H1 (cell line): ENCODE measurements at regions not wholly inside any gene's neighbourhood (a gene's known extent, or its start where the extent isn't known, plus 50 kb on each side); places are given as distances from the start of the nearest gene placed in this dataset.

Source experiments
- CTCF ChIA-PET: fragments of 300-600 bp; sonication (Branson Sonifier 250); formaldehyde crosslinking; loops from one replicate; lab custom pipeline; 2021; ENCODE audit not compliant: partially characterized antibody; lab: Charles Lee
- POLR2A ChIA-PET: fragments of 300-600 bp; sonication (Branson Sonifier 250); formaldehyde crosslinking; loops from one replicate; lab custom pipeline; 2021; ENCODE audit warnings: inconsistent platforms; ENCODE audit not compliant: partially characterized antibody; lab: Charles Lee
- DNase-seq, 2 experiments: peaks; one replicate each; pipeline versions ENCODE4 v3.0.0 to v3.0.0-alpha.2; 2010 to 2022; ENCODE audit warnings: low spot score in 2 of 2, low read depth in 1 of 2, mixed read lengths in 1 of 2
- FAIRE-seq: peaks from 2 replicates; lab custom pipeline; 2011; peaks lifted over from hg19 to GRCh38; lab: Jason Lieb, UNC
- H2AFZ ChIP-seq: 2 replicates; pipeline ENCODE4 v1.8.1; 2012; ENCODE audit warnings: low read length, inconsistent platforms
- H2AK5ac ChIP-seq: 2 replicates; pipeline ENCODE4 v1.6.1; 2013; ENCODE audit warnings: low read depth, low read length
- H2BK120ac ChIP-seq: replicated peaks from 2 replicates; pipeline ENCODE3; 2013; ENCODE audit warnings: low read depth, low read length, inconsistent platforms
- H2BK12ac ChIP-seq: 2 replicates; pipeline ENCODE4 v1.6.1; 2013; ENCODE audit warnings: low read depth, low read length
- H2BK15ac ChIP-seq: 2 replicates; pipeline ENCODE4 v1.6.1; 2013; ENCODE audit warnings: low read length
- H2BK20ac ChIP-seq: 2 replicates; pipeline ENCODE4 v1.6.1; 2013; ENCODE audit warnings: low read length
- H2BK5ac ChIP-seq: 2 replicates; pipeline ENCODE4 v1.6.1; 2013; ENCODE audit warnings: low read depth, low read length
- H3K14ac ChIP-seq: 2 replicates; pipeline ENCODE4 v1.6.1; 2013; ENCODE audit warnings: inconsistent platforms; ENCODE audit not compliant: insufficient read length
- H3K18ac ChIP-seq: 2 replicates; pipeline ENCODE4 v1.6.1; 2013; ENCODE audit warnings: low read length; ENCODE audit errors: extremely low read depth
- H3K23ac ChIP-seq: 2 replicates; pipeline ENCODE4 v1.6.1; 2013; ENCODE audit warnings: inconsistent platforms; ENCODE audit not compliant: insufficient read length
- H3K23me2 ChIP-seq: 2 replicates; pipeline ENCODE4 v1.6.1; 2013; ENCODE audit warnings: low read depth, low read length
- H3K27ac ChIP-seq: 2 replicates; pipeline ENCODE4 v1.6.1; 2011; ENCODE audit warnings: low read depth, low read length, inconsistent platforms
- H3K27me3 ChIP-seq, 4 experiments: replicated peaks in 1 of 4; 1 replicate in 1 of 4; 2 replicates in 3 of 4; pipeline versions ENCODE4 v1.6.1 to v1.8.1; 2011 to 2013; ENCODE audit warnings: low read length in 3 of 4, mild to moderate bottlenecking in 3 of 4, inconsistent platforms in 2 of 4, mixed read lengths in 2 of 4, moderate library complexity in 1 of 4; ENCODE audit not compliant: control insufficient read depth in 3 of 4, insufficient read depth in 3 of 4; ENCODE audit errors: extremely low read depth in 1 of 4
- H3K36me3 ChIP-seq, 4 experiments: 2 replicates each; pipeline versions ENCODE4 v1.6.1 to v1.8.1; 2011 to 2013; ENCODE audit warnings: mild to moderate bottlenecking in 4 of 4, low read length in 3 of 4, moderate library complexity in 2 of 4, control low read depth in 1 of 4, inconsistent platforms in 1 of 4; ENCODE audit not compliant: insufficient read depth in 4 of 4, control insufficient read depth in 2 of 4
- H3K4ac ChIP-seq: replicated peaks from 2 replicates; pipeline ENCODE3; 2013; ENCODE audit warnings: low read length, low read depth, mixed read lengths, inconsistent platforms; ENCODE audit not compliant: insufficient read length
- H3K4me1 ChIP-seq, 4 experiments: replicated peaks in 1 of 4; 1 replicate in 1 of 4; 2 replicates in 3 of 4; pipeline versions ENCODE4 v1.6.1 to v1.8.1; 2011 to 2013; ENCODE audit warnings: low read length in 3 of 4, inconsistent platforms in 2 of 4, mixed read lengths in 1 of 4; ENCODE audit not compliant: insufficient read depth in 4 of 4, control insufficient read depth in 3 of 4
- H3K4me2 ChIP-seq, 2 experiments: 2 replicates each; pipeline versions ENCODE4 v1.6.1 to v1.8.1; 2011 to 2013; ENCODE audit warnings: low read depth in 2 of 2, low read length in 2 of 2, control low read depth in 1 of 2, inconsistent platforms in 1 of 2, mild to moderate bottlenecking in 1 of 2; ENCODE audit not compliant: insufficient read depth in 1 of 2
- H3K4me3 ChIP-seq, 4 experiments: fragments of 200-600, 300-600 bp in 1 of 4; sonication (generic), shearing (Covaris generic), sonication (Bioruptor Twin) in 1 of 4; 2 replicates each; pipeline versions ENCODE4 v1.5.1 to v1.8.1; 2011 to 2016; ENCODE audit warnings: low read length in 4 of 4, low read depth in 3 of 4, control low read depth in 2 of 4, inconsistent platforms in 2 of 4, mild to moderate bottlenecking in 2 of 4, mixed read lengths in 1 of 4, moderate library complexity in 1 of 4; ENCODE audit not compliant: insufficient read depth in 2 of 4; ENCODE audit errors: extremely low read depth in 1 of 4
- H3K56ac ChIP-seq: replicated peaks from 2 replicates; pipeline ENCODE3; 2013; ENCODE audit warnings: low read depth, mild to moderate bottlenecking, mixed read lengths, low read length, inconsistent platforms; ENCODE audit not compliant: insufficient read length
- H3K79me1 ChIP-seq: 2 replicates; pipeline ENCODE4 v1.6.1; 2013; ENCODE audit warnings: low read depth, low read length, control low read depth
- H3K79me2 ChIP-seq, 2 experiments: 2 replicates each; pipeline versions ENCODE4 v1.6.1 to v1.8.1; 2012 to 2013; ENCODE audit warnings: low read length in 2 of 2, mild to moderate bottlenecking in 2 of 2, inconsistent platforms in 1 of 2; ENCODE audit not compliant: insufficient read depth in 2 of 2, control insufficient read depth in 1 of 2
- H3K9ac ChIP-seq, 4 experiments: replicated peaks in 1 of 4; 1 replicate in 1 of 4; 2 replicates in 3 of 4; pipeline versions ENCODE4 v1.6.1 to v1.8.1; 2011 to 2013; ENCODE audit warnings: low read depth in 3 of 4, low read length in 3 of 4, control low read depth in 2 of 4, mild to moderate bottlenecking in 2 of 4, moderate library complexity in 2 of 4, inconsistent platforms in 1 of 4; ENCODE audit errors: extremely low read depth in 1 of 4
- H3K9me3 ChIP-seq, 2 experiments: 2 replicates each; pipeline versions ENCODE4 v1.6.1 to v1.8.1; 2012 to 2013; ENCODE audit warnings: mild to moderate bottlenecking in 2 of 2, moderate library complexity in 2 of 2, control low read depth in 1 of 2, inconsistent platforms in 1 of 2, low read depth in 1 of 2, low read length in 1 of 2, mixed read lengths in 1 of 2; ENCODE audit not compliant: insufficient read depth in 2 of 2
- H4K20me1 ChIP-seq, 2 experiments: replicated peaks in 1 of 2; 2 replicates each; pipeline versions ENCODE3 to v1.8.1; 2011 to 2013; ENCODE audit warnings: inconsistent platforms in 2 of 2, low read length in 2 of 2, mild to moderate bottlenecking in 1 of 2; ENCODE audit not compliant: insufficient read depth in 2 of 2, control insufficient read depth in 1 of 2
- H4K5ac ChIP-seq: 2 replicates; pipeline ENCODE4 v1.6.1; 2013; ENCODE audit warnings: low read length, low read depth, mixed read lengths, inconsistent platforms; ENCODE audit not compliant: insufficient read length
- H4K8ac ChIP-seq: 2 replicates; pipeline ENCODE4 v1.8.0; 2013; ENCODE audit warnings: mild to moderate bottlenecking, moderate library complexity, low read length, inconsistent platforms; ENCODE audit not compliant: insufficient read depth; ENCODE audit errors: extremely low read depth
- H4K91ac ChIP-seq: replicated peaks from 2 replicates; pipeline ENCODE3; 2013; ENCODE audit warnings: low read length, mixed read lengths, inconsistent platforms; ENCODE audit not compliant: insufficient read length
- CBX8 ChIP-seq: fragments of 300-800, 300-1000 bp; sonication (generic); IDR thresholded peaks from 2 replicates; pipeline ENCODE4 v1.7.1; 2016; ENCODE audit warnings: low read depth, low read length, borderline replicate concordance
- GTF2F1 ChIP-seq: IDR thresholded peaks from 2 replicates; pipeline ENCODE4 v1.6.1; 2012; ENCODE audit warnings: low read depth, low read length, improper control_type of control experiment, borderline replicate concordance
- HDAC6 ChIP-seq: IDR thresholded peaks from one replicate; pipeline ENCODE4 v1.7.1; 2012; ENCODE audit warnings: low read depth, mild to moderate bottlenecking, inconsistent platforms, low read length, moderate library complexity
- POLR2AphosphoS5 ChIP-seq: IDR thresholded peaks from 2 replicates; pipeline ENCODE4 v1.6.1; 2011; ENCODE audit warnings: low read depth, low read length
- RNF2 ChIP-seq: fragments of 200-900, 300-1000 bp; sonication (generic); IDR thresholded peaks from 2 replicates; pipeline ENCODE4 v1.7.1; 2016; ENCODE audit warnings: borderline replicate concordance, low read depth, mild to moderate bottlenecking, antibody characterized with exemption, low read length; ENCODE audit not compliant: poor library complexity, severe bottlenecking; ENCODE audit errors: missing control alignments
- WGBS, 2 experiments: shearing (Covaris generic) in 1 of 2; methylation state at CpG; one replicate each; pipeline versions ENCODE4 v1.1.6 to v1.1.7; 2013 to 2015; ENCODE audit warnings: low lambda C conversion rate in 2 of 2, mixed read lengths in 2 of 2, inconsistent platforms in 1 of 2, low coverage in 1 of 2, missing lambda C conversion rate in 1 of 2; ENCODE audit not compliant: insufficient replicate concordance in 2 of 2, insufficient coverage in 1 of 2, insufficient read length in 1 of 2; ENCODE audit errors: extremely low coverage in 1 of 2, missing lambda C conversion rate in 1 of 2; 5-methylcytosine and 5-hydroxymethylcytosine counted together
- TF ChIP-seq, protein P1 (sequence below): IDR thresholded peaks from 2 replicates; pipeline ENCODE4 v1.6.1; 2012; ENCODE audit warnings: inconsistent platforms

- POLR2A ChIA-PET = no interaction called here
- Histone ChIP-seq H2BK120ac (no peak overlapping the region), H3K23me2 (no peaks in the 10 kb centered on the region), H2BK20ac (no peak overlapping the region), H2AFZ (no peak overlapping the region), H3K14ac (no peak overlapping the region), H3K4me2 (no peak overlapping the region), H3K18ac (no peak overlapping the region), H3K4ac (no peak overlapping the region), H3K27ac (no peak overlapping the region), H3K27me3 (no peaks in the 10 kb centered on the region; a peak in 1 of 7 replicates), H3K9me3 (peaks cover 1 to 2% of the 10 kb centered on the region in 2 experiments; a peak in 1 of 4 replicates), H4K20me1 (peaks cover 0 to 2% of the 10 kb centered on the region in 2 experiments), H2AK5ac (no peak overlapping the region), H3K4me3 (no peak overlapping the region), H4K91ac (no peak overlapping the region), H3K56ac (no peak overlapping the region), H3K36me3 (no peaks in the 10 kb centered on the region), H3K9ac (no peak overlapping the region; a peak in 1 of 7 replicates), H3K4me1 (no peaks in the 10 kb centered on the region; a peak in 1 of 7 replicates), H4K5ac (no peak overlapping the region), H2BK12ac (peak overlapping the region; percentile 9; the same call in 1 of the 2 replicates), H3K79me1 (no peaks in the 10 kb centered on the region), H4K8ac (peak overlapping the region; percentile 35), H3K79me2 (no peaks in the 10 kb centered on the region), H2BK15ac (no peak overlapping the region), H3K23ac (no peak overlapping the region), H2BK5ac (no peak overlapping the region)
- DNase-seq (no peak), FAIRE-seq (no peak)
- WGBS, 2 experiments = 94% methylated on average over 9 of the region's 9 CpGs; no CpG with 5 or more reads in 1 of the 2 experiments
- CTCF ChIA-PET = interaction anchor here (0.6 to 2.3 kb wide), 7 partner anchors 9 to 136 kb away, joined by 3 to 9 read pairs (median 3); no protein-coding TSS in a partner anchor
- TF ChIP-seq RNF2 (no peak), GTF2F1 (no peak), POLR2AphosphoS5 (no peak), CBX8 (no peak), HDAC6 (no peak)
- TF ChIP-seq, protein P1, sequence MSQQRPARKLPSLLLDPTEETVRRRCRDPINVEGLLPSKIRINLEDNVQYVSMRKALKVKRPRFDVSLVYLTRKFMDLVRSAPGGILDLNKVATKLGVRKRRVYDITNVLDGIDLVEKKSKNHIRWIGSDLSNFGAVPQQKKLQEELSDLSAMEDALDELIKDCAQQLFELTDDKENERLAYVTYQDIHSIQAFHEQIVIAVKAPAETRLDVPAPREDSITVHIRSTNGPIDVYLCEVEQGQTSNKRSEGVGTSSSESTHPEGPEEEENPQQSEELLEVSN = no peak
These were observed 151.4 kb downstream of the OAT start for GRCh38 chr10:124267231-124267885.
